HS-27A (cell line): ENCODE measurements at regions not wholly inside any gene's neighbourhood (a gene's known extent, or its start where the extent isn't known, plus 50 kb on each side); places are given as distances from the start of the nearest gene placed in this dataset.
"Not testable (repeated sequence)": the region's sequence is repeated elsewhere in the genome, so short reads cannot be mapped to it uniquely, and the experiment has no call there.

Experiments
- DNase-seq: peaks from one replicate; pipeline ENCODE4 v3.0.0-alpha.2; 2012; ENCODE audit warnings: low read depth, missing footprints

DNA sequence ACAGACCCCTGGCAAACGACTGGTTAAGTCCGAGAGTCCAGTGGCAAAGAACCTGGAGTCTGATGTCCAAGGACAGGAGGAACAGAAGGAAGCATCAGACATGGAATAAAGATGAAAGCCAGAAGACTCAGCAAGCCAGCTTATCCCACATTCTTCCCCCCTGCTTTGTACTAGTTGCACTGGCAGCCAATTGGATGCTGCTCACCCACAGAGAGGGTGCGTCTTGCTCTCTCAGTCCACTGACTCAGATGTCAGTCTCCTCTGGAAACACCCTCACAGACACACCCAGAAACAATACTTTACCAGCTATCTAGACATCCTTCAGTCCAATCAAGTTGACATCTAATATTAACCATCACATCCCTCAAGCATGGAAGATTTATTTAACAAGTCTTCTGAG, 1265.8 kb upstream of the CNTN5 start:
- DNase-seq = no peak

DNA sequence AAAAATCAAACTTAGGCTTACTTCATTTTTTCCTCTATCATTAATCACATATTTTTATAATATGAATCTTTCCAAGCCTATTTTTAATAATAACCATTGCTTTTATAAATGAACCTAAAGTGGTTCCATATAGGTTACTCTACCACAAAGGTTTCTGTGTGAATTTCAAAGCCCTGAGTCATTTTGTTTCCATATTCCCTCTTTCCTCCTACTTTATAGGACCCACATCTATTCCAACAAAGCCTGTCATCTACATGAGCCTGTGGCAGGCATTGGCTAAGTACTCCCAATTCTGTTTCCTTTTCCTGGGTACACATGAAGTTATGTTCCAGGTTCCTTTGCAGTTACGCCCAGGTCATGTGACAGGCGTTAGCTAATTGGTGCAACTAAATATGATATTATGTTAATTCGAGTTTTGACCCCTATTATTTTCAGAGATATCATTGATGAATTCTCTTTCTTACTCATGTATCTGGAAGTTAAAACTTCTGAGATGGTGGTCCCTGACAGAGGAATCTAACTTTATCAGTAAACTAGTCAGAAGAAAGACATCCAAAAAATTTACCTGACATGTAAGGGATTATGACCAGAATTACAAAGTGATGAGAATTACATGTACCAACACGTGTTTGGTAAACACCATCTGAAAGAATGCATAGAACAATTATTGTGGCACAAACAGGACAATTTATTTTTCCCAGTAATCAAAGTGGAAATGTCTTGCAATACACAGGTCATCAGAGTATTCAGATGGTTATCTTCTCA, 1264.0 kb upstream of the CNTN5 start:
- no peak for DNase-seq

DNA sequence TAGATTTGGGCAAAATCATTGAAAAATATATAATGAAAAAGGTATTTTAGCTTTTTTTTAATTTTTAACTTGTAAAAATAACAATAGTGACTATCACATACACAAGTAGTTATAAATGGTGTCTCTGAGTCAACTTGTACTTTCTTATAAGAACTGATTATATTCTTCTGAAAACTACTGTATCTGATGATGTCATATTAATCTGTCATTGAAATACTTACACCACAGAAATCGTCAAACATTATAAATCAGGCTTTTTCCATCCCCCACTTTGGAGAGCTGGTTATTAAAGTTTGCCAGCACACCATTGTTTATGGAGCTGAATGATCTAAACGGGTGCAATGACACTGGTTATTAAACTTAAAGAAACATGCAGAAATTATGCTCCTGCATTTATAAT, 1259.6 kb upstream of the CNTN5 start:
- DNase-seq = no peak

DNA sequence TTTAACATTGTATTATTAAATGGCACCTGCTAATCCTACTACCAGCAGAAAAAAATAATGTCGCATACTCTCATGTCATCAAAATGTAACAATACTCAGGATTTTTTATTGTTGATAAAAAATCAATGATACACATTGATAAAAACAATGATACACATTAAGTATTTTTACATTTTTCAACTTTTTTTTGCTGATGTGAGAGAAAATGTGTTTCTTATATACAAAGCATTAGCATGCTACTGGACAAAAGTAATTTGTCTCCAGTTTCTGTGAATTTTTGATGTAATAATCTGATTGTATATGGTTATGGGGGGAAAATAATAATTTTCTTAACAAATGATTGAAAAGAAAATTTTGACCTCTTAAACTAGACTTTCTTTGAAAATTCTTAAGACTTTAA, 1256.6 kb upstream of the CNTN5 start:
- no peak for DNase-seq

DNA sequence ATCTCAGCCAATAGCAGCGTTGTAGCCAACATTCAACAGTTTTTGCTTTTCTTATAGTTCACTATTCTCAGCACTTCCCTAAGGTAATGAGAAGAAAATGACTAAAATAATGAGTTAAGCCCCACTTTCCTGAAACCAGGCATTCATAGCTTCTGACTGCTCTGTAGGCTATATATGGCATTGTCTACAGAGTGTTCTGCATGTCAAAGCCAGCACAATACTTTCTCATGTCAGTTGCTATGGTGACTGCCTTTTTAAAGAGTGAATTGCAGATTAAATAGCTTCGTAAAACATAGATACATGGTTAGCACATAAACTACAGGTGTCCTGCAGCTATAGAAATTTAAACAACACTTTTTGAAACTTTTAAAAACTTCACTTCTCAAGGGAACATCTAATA, 1256.1 kb upstream of the CNTN5 start:
- DNase-seq = no peak

DNA sequence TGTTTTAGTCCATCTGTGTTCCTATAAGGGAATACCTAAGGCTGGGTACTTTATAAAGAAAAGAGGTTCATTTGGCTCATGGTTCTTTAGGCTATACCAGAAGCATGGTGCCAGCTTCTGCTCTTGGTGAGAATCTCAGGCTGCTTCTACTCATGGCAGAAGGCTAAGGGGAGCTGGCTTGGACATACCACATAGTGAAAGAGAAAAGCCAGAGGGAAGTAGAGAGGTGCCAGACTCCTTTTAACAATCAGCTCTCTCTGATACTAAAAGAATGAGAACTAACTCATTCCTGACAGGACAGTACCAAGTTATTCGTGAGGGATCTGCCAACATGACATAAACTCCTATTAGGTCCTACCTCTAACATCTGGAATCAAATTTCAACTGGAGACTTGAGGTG, 1250.2 kb upstream of the CNTN5 start:
- DNase-seq = no peak

DNA sequence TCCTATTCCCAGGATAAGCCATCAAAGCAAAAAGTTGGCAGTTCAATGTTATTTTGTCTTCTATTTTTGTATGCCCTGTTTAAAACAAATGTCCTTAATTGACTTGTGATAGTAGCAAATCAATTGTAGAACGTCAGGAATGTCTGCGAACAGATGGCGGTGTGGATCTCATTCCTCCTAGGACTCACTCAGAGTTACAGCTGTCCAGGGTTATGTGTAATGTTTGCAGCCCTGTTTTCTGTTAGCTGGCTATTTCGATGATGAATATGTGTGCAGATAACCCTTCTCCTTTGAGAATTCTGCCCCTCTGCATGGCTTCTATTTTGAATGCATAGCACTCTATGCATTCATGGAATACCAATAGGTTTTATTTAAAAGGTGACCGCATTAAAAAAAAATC, 1248.0 kb upstream of the CNTN5 start:
- no peak for DNase-seq

DNA sequence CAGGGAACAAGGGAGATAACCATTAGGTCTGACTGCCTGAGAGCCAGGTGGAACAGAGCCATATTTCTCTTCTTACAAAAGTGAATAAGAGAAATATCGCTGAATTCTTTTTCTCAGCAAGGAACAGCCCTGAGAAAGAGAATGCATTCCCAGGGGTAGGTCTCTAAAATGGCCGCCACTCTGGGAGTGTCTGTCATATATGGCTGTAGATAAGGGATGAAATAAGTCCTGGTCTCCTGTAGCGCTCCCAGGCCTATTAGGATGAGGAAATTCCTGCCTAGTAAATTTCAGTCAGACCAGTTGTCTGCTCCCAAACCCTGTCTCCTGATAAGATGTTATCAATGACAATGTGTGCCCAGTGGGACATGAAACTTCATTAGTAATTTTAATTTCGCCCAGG, 1236.4 kb upstream of the CNTN5 start:
- not testable (repeated sequence) for DNase-seq

DNA sequence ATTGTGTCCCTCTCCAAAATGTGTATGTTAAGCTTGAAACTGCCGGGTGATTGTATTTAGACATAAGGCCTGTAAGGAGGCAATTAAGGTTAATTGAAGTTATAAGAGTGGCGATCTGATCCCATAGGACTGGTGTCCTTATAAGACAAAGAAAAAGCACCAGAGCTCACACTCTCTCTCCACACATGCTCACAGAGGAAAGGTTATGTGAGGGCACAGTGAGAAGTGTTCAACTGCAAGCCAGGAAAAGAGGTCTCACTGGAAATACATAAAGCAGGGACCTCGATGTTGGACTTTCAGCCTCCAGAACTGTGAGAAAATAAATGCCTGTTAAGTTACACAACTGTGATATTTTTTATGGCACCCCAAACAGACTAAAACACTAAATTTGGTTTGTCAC, 1233.8 kb upstream of the CNTN5 start:
- no peak for DNase-seq

DNA sequence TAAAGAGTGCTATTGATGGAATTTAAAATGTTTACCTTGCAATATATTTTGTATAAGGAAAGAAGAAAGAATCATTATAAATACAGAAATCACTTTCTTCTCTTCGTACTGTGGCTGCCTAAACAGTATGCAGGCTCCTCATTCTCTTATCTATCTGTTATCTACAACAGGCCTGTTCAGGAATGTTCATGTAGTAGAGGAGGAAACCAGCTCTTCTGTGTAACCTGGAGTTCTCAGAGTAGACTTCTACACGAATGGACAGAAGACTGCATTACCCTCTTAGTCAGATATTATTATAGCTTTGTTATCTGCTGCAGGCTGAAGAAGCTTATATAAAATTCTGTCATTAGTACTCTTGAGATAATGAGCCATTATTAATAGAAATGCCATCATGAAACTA, 1225.9 kb upstream of the CNTN5 start:
- DNase-seq = no peak

DNA sequence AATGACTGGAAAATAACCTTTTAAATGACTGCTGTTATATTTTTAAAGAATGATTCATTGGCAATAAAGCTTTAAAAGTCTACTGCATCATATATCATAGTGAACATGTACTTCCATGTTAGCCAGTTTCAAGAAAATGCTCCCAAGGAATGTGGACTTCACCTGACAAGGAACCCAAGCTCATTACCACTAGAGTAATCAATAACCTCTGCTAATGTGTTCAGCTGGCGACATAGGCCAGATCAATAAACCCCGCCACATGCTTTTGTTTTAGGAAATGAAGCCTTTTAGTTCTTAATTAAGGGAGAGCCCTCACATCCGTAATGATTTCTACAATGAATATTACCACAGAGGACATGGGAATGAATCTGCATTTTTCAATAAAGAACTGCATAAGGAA, 1219.9 kb upstream of the CNTN5 start:
- no peak for DNase-seq

DNA sequence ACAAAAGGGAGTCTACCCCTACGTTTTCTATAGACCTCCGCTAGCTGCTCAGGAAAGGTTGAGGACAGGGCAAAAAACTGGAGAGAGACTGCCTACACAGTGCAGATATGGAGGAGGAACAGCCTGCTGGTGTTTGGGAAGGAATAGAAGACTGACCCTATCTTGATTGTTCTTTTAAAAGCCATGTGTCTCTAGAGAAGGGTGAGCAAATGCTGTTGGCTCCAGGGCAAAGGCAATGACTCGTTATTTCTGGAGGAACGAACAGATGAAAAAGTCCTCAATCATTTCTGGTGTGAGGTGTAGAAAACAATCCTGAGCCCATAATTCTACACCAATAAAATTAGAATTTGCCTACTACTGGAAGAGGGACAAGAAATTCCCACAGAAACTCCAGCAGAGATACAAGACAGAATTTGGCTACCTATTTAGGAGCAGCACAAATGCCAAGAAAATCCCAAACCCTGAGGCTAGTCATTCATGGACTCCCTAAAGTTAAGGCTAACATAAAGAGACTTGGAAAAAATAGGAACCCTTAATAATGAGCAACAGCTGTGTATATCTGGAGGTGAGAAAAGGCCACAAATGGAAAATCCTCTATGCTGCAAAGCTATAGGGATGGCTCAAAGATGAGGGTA, 1206.3 kb upstream of the CNTN5 start:
- no peak for DNase-seq

DNA sequence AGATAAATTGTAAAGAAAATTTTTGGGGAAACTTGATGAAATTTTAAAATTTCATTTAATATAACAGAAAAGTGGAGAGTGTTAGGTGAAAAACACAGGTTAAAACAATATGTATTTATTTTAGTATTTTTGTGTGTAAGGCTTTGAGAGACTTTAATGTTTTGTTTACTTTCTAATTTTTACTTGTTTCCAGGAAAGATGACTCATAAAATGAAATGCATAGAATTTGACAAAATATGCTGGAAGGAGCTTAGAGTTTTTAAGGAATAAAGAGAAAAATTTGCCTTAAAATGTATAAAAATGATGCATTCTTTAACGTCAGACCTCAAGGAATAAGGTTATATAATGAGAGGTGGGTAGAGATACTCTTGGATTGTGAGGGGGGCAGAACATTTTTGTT, 1205.1 kb upstream of the CNTN5 start:
- peak; percentile 17 for DNase-seq

DNA sequence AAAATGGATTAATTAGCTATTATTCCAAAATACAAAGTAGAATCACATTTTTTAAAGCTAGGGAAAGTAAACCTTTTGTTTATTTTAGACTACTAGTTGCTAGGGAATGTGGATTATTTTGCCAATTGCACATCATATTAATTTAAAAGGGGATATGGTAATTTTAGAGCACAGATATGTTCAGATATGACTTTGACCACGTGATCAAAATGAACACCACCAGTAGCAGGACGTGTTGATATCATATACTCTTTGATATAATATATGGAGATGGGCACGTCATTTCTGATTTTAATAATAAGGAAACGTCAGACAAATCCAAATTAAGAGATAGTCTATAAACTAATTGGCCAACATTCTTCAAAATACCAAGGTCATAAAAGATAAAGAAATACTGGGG, 1188.3 kb upstream of the CNTN5 start:
- DNase-seq = no peak

DNA sequence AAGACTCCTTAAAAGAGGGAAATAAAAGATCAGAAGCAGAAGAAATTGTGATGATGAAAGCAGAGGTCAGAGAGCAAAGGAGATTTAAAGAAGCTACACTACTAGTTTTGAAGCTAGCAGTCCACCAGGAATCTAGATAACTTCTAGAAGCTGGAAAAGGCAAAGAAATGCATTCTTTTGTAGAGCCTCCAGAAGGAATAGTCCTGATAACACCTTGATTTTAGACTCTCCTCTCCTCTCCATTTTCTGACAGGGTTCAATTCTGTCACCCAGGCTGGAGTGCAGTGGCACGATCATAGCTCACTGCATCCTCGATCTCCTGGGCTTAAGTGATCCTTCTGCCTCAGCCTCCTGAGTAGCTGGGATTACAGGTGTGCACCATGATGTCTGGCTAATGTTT, 1187.3 kb upstream of the CNTN5 start:
- no peak for DNase-seq

DNA sequence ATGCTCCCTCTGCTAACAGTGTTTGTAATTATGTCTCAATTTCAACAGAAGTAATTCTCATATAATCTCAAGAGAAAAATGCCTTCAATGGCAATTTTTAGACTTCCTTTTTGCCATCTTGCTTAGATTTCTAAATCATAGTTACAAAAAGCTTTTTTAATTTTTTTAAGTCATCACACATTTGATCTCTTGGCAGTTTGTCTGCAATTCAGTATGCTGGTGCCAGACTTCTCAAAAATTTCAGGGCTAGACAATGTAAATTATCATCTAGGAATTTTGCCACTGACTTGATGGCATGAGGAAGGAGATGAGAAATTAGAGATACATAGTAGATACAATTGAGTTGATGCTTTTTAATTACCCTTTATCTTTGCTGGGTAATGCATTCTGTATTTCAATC, 1176.7 kb upstream of the CNTN5 start:
- DNase-seq = no peak

DNA sequence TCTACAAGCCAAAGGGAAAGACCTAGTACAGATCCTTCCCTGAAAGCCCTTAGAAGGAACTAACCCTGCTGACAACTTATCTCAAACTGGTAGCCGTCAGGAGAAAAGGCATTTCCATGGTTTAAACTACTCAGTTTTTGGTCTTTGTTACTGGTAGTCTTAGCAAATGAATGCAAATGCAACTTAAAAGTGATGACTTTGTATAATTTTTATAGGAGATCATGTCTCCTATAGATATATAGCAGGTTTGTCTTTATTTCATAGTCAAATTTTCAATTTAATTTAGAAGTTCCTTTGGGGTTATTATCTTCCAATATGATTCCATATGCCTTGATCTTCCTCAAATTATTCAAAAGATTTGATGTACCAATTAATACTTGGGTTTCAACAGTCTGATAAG, 1173.0 kb upstream of the CNTN5 start:
- no peak for DNase-seq

DNA sequence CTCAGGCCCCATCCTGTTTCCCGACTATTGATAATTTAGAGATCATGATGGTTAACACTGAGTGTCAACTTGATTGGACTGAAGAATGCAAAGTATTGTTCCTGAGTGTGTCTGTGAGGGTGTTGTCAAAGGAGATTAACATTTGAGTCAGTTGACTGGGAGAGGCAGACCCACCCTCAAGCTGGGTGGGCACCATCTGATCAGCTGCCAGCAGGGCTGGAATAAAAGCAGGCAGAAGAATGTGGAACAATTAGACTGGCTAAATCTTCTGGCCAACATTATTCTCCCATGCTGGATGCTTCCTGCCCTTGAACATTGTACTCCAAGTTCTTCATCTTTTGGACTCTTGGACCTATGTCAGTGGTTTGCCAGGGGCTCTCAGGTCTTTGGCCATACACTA, 1170.0 kb upstream of the CNTN5 start:
- DNase-seq = no peak

DNA sequence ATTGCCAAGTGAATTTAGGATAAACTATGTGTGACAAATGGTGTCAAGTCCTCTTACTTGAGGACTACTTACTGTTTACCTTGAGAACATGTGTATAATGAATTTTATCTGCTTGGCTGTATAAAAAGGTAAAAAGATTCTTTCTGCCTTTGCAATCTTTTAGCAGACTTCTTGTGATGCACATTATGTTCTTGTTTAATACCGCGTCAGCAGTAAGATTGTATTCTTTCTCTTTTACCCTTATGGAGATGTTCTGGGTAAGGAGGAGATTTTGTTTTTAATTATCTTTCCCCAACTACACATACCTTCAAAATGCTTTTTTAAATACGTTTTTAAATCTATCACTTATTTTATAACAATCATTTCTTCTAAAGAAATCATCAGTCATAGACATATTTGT, 1166.4 kb upstream of the CNTN5 start:
- no peak for DNase-seq

DNA sequence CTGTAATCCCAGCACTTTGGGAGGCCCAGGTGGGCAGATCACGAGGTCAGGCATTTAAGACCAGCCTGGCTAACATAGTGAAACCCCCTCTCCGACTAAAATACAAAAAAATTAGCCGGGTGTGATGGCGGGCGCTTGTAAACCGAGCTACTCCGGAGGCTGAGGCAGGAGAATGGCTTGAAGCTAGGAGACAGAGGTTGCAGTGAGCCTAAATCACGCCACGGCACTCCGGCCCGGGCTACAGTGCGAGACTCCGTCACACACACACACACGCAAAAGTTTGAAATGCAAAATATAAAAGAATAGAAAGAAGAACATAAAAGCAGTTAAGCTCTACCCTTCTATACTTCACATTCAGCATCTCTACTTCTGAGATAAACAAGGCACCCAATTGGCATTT, 1165.9 kb upstream of the CNTN5 start:
- no peak for DNase-seq

DNA sequence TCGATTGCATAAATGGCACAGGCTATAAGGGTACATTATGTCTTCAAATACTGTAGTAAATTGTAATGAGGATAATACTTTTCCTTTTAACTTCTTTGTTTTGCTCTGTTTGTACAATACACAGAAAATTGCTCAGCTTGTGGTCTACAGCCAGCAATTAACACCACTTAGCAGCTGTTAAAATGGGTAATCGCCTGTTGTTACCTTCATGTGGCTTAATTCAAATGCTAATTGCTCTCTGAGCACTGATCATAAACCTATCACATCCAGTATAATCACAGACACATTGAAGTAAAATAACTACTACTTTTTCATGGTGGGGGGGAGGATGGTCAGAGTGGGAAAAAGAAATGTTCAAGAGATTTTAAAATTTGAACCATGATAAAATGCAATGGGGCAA, 1164.1 kb upstream of the CNTN5 start:
- no peak for DNase-seq

DNA sequence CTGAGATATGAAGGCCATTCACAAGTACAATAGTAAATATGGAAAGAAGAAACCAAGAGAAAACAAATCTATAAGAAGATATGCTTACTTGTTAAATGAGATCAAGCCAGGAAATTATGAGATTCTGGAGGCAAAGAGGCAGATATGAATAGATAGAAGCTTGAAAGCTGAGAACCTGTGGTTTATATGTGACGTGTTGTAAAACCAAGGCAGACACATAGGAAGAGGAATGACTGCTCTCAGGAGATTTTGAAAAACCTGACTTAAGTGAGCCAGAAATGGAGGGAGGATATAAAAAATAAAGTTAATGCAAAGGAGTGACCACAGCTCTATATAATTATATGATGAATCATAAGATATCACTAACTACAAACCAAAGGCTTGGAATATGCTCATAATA, 1160.5 kb upstream of the CNTN5 start:
- DNase-seq = no peak

DNA sequence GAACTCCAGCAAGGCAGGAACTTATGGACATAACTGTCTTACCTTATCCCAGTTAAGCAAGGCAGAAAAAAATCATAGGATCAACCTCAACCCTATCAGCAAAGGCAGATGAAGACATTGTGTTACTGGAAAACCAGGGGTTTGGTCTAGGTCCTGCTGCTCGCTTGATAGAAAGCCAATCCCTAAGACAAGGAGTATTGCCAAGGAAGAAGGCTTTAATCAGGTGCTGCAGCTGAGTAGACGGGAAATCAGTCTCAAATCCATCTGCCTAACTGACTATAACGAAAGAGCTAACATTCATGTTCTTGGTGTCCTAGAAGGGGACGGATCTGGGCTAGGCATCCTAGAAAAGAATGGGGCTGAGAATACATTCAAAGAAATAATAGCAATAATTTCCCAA, 1158.7 kb upstream of the CNTN5 start:
- no peak for DNase-seq

DNA sequence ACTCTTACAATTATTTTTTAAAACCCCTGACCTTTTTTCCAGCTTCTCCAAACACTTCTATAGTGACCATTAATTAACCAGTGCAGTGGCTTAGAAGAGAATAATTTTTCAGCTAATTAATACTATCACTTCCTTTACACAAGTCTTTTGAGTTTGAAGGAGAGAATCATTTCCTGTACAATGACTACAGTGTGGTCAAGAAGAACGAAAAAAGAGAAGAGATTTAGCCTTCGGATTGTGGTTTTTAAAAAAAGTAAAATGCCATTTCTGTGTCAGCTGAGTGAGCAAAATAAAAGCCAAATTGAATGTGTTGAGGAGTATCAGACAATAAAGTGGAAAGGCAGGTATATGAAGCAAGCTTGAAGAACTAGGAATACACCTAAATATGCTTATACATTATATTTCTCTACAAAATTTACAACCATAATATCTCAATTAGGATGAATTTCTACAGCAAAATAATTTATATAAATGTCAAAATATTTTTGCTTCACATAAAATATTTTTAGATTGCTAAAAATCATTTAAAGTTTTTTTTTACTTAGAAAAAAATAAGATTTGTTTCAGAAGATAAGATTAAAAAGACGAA, 1155.2 kb upstream of the CNTN5 start:
- DNase-seq = no peak
